Liver (tissue), 8 donors: ENCODE measurements at regions not wholly inside any gene's neighbourhood (a gene's known extent, or its start where the extent isn't known, plus 50 kb on each side); places are given as distances from the start of the nearest gene placed in this dataset.
A peak's percentile ranks its signal among the peaks of the same experiment; 100 is the strongest.
"Not testable (repeated sequence)": the region's sequence is repeated elsewhere in the genome, so short reads cannot be mapped to it uniquely, and the experiment has no call there.

Experiments used
- DNase-seq: peaks from one replicate; pipeline ENCODE4 v3.0.0-alpha.2; 2017; ENCODE audit warnings: low spot score
- H3K27ac ChIP-seq, 2 donors: one replicate each; pipeline ENCODE4 v1.7.0; 2013; ENCODE audit warnings: inconsistent platforms in 2 of 2, low read length in 2 of 2, control low read depth in 1 of 2, low read depth in 1 of 2, mild to moderate bottlenecking in 1 of 2
- H3K27me3 ChIP-seq, 4 donors: one replicate each; pipeline versions ENCODE4 v1.6.1 to v1.7.0; 2013; ENCODE audit warnings: low read length in 3 of 4, inconsistent platforms in 1 of 4, mild to moderate bottlenecking in 1 of 4, moderate library complexity in 1 of 4; ENCODE audit not compliant: control insufficient read depth in 4 of 4, insufficient read depth in 4 of 4
- H3K36me3 ChIP-seq, 4 donors: one replicate each; pipeline versions ENCODE4 v1.6.1 to v1.7.0; 2013; ENCODE audit warnings: low read length in 3 of 4, mild to moderate bottlenecking in 3 of 4, low read depth in 1 of 4, moderate library complexity in 1 of 4; ENCODE audit not compliant: control insufficient read depth in 4 of 4, insufficient read depth in 3 of 4
- H3K4me1 ChIP-seq, 4 donors: one replicate each; pipeline versions ENCODE4 v1.6.1 to v1.7.0; 2013; ENCODE audit warnings: low read length in 3 of 4, mild to moderate bottlenecking in 3 of 4, moderate library complexity in 1 of 4; ENCODE audit not compliant: control insufficient read depth in 4 of 4, insufficient read depth in 4 of 4
- H3K4me3 ChIP-seq, 3 donors: one replicate each; pipeline versions ENCODE4 v1.6.1 to v1.7.0; 2013; ENCODE audit warnings: low read length in 3 of 3, control low read depth in 1 of 3, low read depth in 1 of 3, mild to moderate bottlenecking in 1 of 3
- H3K9ac ChIP-seq, 2 donors: one replicate each; pipeline ENCODE4 v1.7.0; 2013; ENCODE audit warnings: low read length in 2 of 2, mild to moderate bottlenecking in 2 of 2, moderate library complexity in 2 of 2, control low read depth in 1 of 2, low read depth in 1 of 2
- H3K9me3 ChIP-seq, 4 donors: one replicate each; pipeline versions ENCODE4 v1.6.1 to v1.7.0; 2013; ENCODE audit warnings: low read length in 3 of 4; ENCODE audit not compliant: control insufficient read depth in 4 of 4
- EGR1 ChIP-seq, 2 donors: IDR thresholded peaks; 2 replicates each; pipeline ENCODE4 v1.6.1; 2016 to 2018; ENCODE audit warnings: antibody characterized with exemption in 2 of 2, low read depth in 2 of 2
- FOXA1 ChIP-seq: IDR thresholded peaks from 2 replicates; pipeline ENCODE4 v1.6.1; 2016; ENCODE audit warnings: antibody characterized with exemption
- GABPA ChIP-seq, 2 donors: IDR thresholded peaks in 1 of 2; conservative IDR thresholded peaks in 1 of 2; 2 replicates each; pipeline ENCODE4 v1.6.1; 2016; ENCODE audit warnings: antibody characterized with exemption in 2 of 2, mild to moderate bottlenecking in 1 of 2, moderate library complexity in 1 of 2
- HNF4A ChIP-seq, 2 donors: conservative IDR thresholded peaks; 2 replicates each; pipeline ENCODE4 v1.6.1; 2016; ENCODE audit warnings: antibody characterized with exemption in 2 of 2, mild to moderate bottlenecking in 2 of 2
- HNF4G ChIP-seq: IDR thresholded peaks from 2 replicates; pipeline ENCODE4 v1.6.1; 2016; ENCODE audit warnings: antibody characterized with exemption
- JUND ChIP-seq, 2 donors: IDR thresholded peaks; 2 replicates each; pipeline ENCODE4 v1.6.1; 2016; ENCODE audit warnings: antibody characterized with exemption in 2 of 2
- NR2F2 ChIP-seq: IDR thresholded peaks from 2 replicates; pipeline ENCODE4 v1.6.1; 2016; ENCODE audit warnings: antibody characterized with exemption
- RAD21 ChIP-seq, 2 donors: IDR thresholded peaks; 2 replicates each; pipeline ENCODE4 v1.6.1; 2016; ENCODE audit warnings: antibody characterized with exemption in 2 of 2, mild to moderate bottlenecking in 2 of 2
- REST ChIP-seq: IDR thresholded peaks from 2 replicates; pipeline ENCODE4 v1.6.1; 2016; ENCODE audit warnings: antibody characterized with exemption, mild to moderate bottlenecking
- RXRA ChIP-seq, 2 donors: IDR thresholded peaks; 2 replicates each; pipeline ENCODE4 v1.6.1; 2017 to 2018; ENCODE audit warnings: antibody characterized with exemption in 2 of 2, mild to moderate bottlenecking in 1 of 2
- SP1 ChIP-seq: IDR thresholded peaks from 2 replicates; pipeline ENCODE4 v1.6.1; 2018; ENCODE audit warnings: antibody characterized with exemption, mild to moderate bottlenecking
- TAF1 ChIP-seq: conservative IDR thresholded peaks from 2 replicates; pipeline ENCODE4 v1.6.1; 2016; ENCODE audit warnings: antibody characterized with exemption, mild to moderate bottlenecking
- YY1 ChIP-seq: IDR thresholded peaks from 2 replicates; pipeline ENCODE4 v1.6.1; 2016; ENCODE audit warnings: antibody characterized with exemption, mild to moderate bottlenecking
- WGBS: extraction: QIAGEN DNeasy Blood & Tissue Kit; methylation state at CpG from one replicate; pipeline ENCODE4 v1.1.7; 2013; 5-methylcytosine and 5-hydroxymethylcytosine counted together
- TF ChIP-seq, protein P1 (sequence below): IDR thresholded peaks from 2 replicates; pipeline ENCODE4 v1.6.1; 2016; ENCODE audit warnings: antibody characterized with exemption
- TF ChIP-seq, protein P2 (sequence below): fragments of 150-350 bp; IDR thresholded peaks from 2 replicates; pipeline ENCODE4 v1.5.1; 2017; ENCODE audit warnings: improper control_type of control experiment, low read depth, low read length; ENCODE audit not compliant: missing input control
- donor health status: healthy.
- donor health status: healthy.
- donor health status: healthy.
- donor health status: healthy.
- donor health status: healthy.

- not testable (repeated sequence) for H3K9me3 ChIP-seq, H3K4me1 ChIP-seq, H3K27ac ChIP-seq, H3K36me3 ChIP-seq, DNase-seq, H3K27me3 ChIP-seq, H3K9ac ChIP-seq, H3K4me3 ChIP-seq
- WGBS = 85% methylated on average over 4 of the region's 5 CpGs
Observed at GRCh38 chr2:62629310-62629709, 76.2 kb upstream of the EHBP1 start.

- Histone ChIP-seq H3K9ac (no peak overlapping the region), H3K4me3 (no peak overlapping the region), H3K9me3 (peaks cover 0 to 3% (median 0%) of the 10 kb centered on the region in 4 donors), H3K4me1 (no peaks in the 10 kb centered on the region), H3K27me3 (no peaks in the 10 kb centered on the region), H3K36me3 (no peaks in the 10 kb centered on the region), H3K27ac (no peak overlapping the region)
- no peak for DNase-seq
- TF ChIP-seq HNF4A (conservative IDR thresholded peaks at IDR 0.05) (peak in 1 of 2 donors; percentile 30), FOXA1 (no peak), HNF4G (no peak), RAD21 (IDR thresholded peaks at IDR 0.05) (peak in 1 of 2 donors; percentile 19), EGR1 (IDR thresholded peaks at IDR 0.05; ENCODE audit: low read depth in 2 of 2) (no peak)
- TF ChIP-seq, protein P1, sequence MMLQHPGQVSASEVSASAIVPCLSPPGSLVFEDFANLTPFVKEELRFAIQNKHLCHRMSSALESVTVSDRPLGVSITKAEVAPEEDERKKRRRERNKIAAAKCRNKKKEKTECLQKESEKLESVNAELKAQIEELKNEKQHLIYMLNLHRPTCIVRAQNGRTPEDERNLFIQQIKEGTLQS = no peak
- 72% methylated on average over 5 of the region's 5 CpGs for WGBS
Observed at GRCh38 chr2:62627667-62628066, 77.8 kb upstream of the EHBP1 start.

DNA sequence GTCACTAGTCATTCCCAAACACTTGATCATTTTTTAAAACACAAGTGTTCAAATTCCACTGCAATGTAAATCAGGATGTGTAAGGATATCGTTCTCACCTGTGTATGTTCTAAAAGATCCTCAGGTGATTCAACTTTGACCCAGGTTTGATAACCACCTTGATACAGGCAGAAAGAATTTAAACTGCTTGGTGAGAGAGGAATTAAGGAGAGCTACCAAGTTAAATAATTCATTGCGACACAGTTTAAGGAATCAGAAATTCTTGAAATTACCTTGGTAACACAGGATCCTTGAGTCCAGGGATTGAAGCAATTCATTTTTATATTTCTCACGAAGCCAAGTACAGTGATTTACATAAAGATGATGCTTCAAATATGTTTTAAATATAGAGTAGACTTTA lies 80.7 kb upstream of the EHBP1 start:
- no peak for DNase-seq
- Histone ChIP-seq H3K4me1 (no peaks in the 10 kb centered on the region), H3K36me3 (no peaks in the 10 kb centered on the region), H3K27ac (no peak overlapping the region), H3K9ac (no peak overlapping the region), H3K4me3 (no peak overlapping the region), H3K9me3 (no peaks in the 10 kb centered on the region), H3K27me3 (no peaks in the 10 kb centered on the region)
- 70% methylated on average over 3 of the region's 3 CpGs for WGBS
- TF ChIP-seq EGR1 (IDR thresholded peaks at IDR 0.05; ENCODE audit: low read depth in 2 of 2) (no peak), HNF4G (no peak), JUND (IDR thresholded peaks at IDR 0.05) (no peak), RXRA (IDR thresholded peaks at IDR 0.05) (no peak), TAF1 (no peak), RAD21 (IDR thresholded peaks at IDR 0.05) (no peak), REST (no peak), FOXA1 (no peak), YY1 (no peak), HNF4A (conservative IDR thresholded peaks at IDR 0.05) (no peak), SP1 (no peak), GABPA (IDR thresholded peaks at IDR 0.05 in 1 of 2, conservative IDR thresholded peaks at IDR 0.05 in 1 of 2) (no peak), NR2F2 (no peak)
- TF ChIP-seq, protein P2, sequence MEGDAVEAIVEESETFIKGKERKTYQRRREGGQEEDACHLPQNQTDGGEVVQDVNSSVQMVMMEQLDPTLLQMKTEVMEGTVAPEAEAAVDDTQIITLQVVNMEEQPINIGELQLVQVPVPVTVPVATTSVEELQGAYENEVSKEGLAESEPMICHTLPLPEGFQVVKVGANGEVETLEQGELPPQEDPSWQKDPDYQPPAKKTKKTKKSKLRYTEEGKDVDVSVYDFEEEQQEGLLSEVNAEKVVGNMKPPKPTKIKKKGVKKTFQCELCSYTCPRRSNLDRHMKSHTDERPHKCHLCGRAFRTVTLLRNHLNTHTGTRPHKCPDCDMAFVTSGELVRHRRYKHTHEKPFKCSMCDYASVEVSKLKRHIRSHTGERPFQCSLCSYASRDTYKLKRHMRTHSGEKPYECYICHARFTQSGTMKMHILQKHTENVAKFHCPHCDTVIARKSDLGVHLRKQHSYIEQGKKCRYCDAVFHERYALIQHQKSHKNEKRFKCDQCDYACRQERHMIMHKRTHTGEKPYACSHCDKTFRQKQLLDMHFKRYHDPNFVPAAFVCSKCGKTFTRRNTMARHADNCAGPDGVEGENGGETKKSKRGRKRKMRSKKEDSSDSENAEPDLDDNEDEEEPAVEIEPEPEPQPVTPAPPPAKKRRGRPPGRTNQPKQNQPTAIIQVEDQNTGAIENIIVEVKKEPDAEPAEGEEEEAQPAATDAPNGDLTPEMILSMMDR = no peak

- H3K9ac ChIP-seq, H3K36me3 ChIP-seq, H3K27me3 ChIP-seq, DNase-seq, H3K4me3 ChIP-seq, H3K27ac ChIP-seq, H3K9me3 ChIP-seq, H3K4me1 ChIP-seq: not testable (repeated sequence)
- WGBS = 95% methylated on average over 2 of the region's 2 CpGs
Observed at GRCh38 chr2:62616486-62616885, 89.0 kb upstream of the EHBP1 start.
